ENCODE measurements at regions not wholly inside any gene's neighbourhood (a gene's known extent, or its start where the extent isn't known, plus 50 kb on each side); places are given as distances from the start of the nearest gene placed in this dataset.

DNA sequence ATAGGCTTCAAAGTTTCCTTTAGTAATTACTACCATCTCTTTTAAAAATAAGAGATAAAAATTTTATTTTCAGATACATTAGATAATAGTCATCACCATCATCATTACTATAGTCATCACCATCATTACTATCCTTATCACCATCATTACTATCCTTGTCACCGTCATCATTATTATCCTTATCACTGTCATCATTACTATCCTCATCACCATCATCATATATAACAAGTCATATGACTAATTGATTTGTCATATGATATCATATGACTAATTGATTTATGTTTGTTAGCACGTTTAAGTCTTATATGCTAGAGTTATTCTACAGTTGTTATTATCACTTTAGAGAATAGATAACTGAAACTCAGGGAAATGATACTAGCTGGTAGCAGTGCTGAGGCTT, 382.1 kb upstream of the CDH18 start:
- Histone ChIP-seq H3K4me2 (ENCODE audit: insufficient read depth, insufficient read length, low read length) (no peak overlapping the region), H2BK120ac (ENCODE audit: low read depth, low read length, poor library complexity, severe bottlenecking) (no peak overlapping the region), H3K23me2 (ENCODE audit: insufficient read length, low read depth, low read length, poor library complexity, severe bottlenecking) (no peaks in the 10 kb centered on the region), H2BK15ac (ENCODE audit: low read depth, low read length) (no peak overlapping the region), H3K9ac (ENCODE audit: extremely low read depth, insufficient read length, low read length) (no peak overlapping the region), H4K91ac (ENCODE audit: insufficient read length, low read depth, low read length) (no peak overlapping the region), H2BK12ac (ENCODE audit: insufficient read length, low read depth, low read length) (no peak overlapping the region), H3K56ac (ENCODE audit: insufficient read length, low read depth, low read length) (no peak overlapping the region), H3K14ac (ENCODE audit: insufficient read depth, low read length) (no peak overlapping the region), H3K18ac (ENCODE audit: insufficient read length, low read depth, low read length) (no peak overlapping the region), H4K5ac (ENCODE audit: insufficient read length, low read depth, low read length) (no peak overlapping the region), H2BK20ac (ENCODE audit: low read depth, low read length, poor library complexity, severe bottlenecking) (no peak overlapping the region), H3K79me2 (ENCODE audit: insufficient read depth, low read length) (no peaks in the 10 kb centered on the region), H3K27me3 (ENCODE audit: insufficient read depth, low read length) (no peaks in the 10 kb centered on the region), H3T11ph (ENCODE audit: low read length) (no peak overlapping the region), H3K9me3 (ENCODE audit: control insufficient read depth, low read depth, low read length) (no peaks in the 10 kb centered on the region), H2BK5ac (ENCODE audit: insufficient read length, low read length) (no peak overlapping the region), H2AFZ (ENCODE audit: low read length) (no peak overlapping the region), H3K27ac (ENCODE audit: insufficient read length, low read depth, low read length) (no peak overlapping the region), H3K4ac (ENCODE audit: low read depth, low read length) (no peak overlapping the region), H3K79me1 (ENCODE audit: insufficient read depth, low read depth, low read length, poor library complexity, severe bottlenecking) (no peaks in the 10 kb centered on the region), H2AK5ac (ENCODE audit: insufficient read length, low read length) (no peak overlapping the region), H4K8ac (replicated peaks; ENCODE audit: insufficient read length, low read depth, low read length) (no peak overlapping the region), H3K23ac (ENCODE audit: insufficient read length, low read depth, low read length) (no peak overlapping the region), H4K20me1 (ENCODE audit: control insufficient read depth, insufficient read depth, insufficient read length) (no peaks in the 10 kb centered on the region), H3K4me1 (ENCODE audit: insufficient read depth, low read length) (no peaks in the 10 kb centered on the region)
- TF ChIP-seq CTCF (conservative IDR thresholded peaks at IDR 0.05): no peak
- Mint-ChIP-seq H3K4me3 (no peak overlapping the region), H3K9me3 (no peaks in the 10 kb centered on the region; a peak in 1 of 5 replicates), H3K36me3 (ENCODE audit: insufficient read depth in 1 of 3, low read depth in 3 of 3) (no peaks in the 10 kb centered on the region), H3K27ac (no peak overlapping the region), H3K4me1 (no peaks in the 10 kb centered on the region), H3K27me3 (ENCODE audit: low read depth) (no peaks in the 10 kb centered on the region)
- no CpG with 5 or more reads among the region's 2 CpGs for WGBS (ENCODE audit: extremely low coverage, insufficient read length, low lambda C conversion rate)
- no peak for DNase-seq
